ENCODE measurements at regions not wholly inside any gene's neighbourhood (a gene's known extent, or its start where the extent isn't known, plus 50 kb on each side); places are given as distances from the start of the nearest gene placed in this dataset.

GRCh38 chr4:179417357-179417756 is 1975.1 kb upstream of the AGA start:
- TF ChIP-seq CTCF (IDR thresholded peaks at IDR 0.05; ENCODE audit: borderline replicate concordance, extremely low read depth, low read length, poor library complexity, severe bottlenecking) (no peak), EZH2 (IDR thresholded peaks at IDR 0.05; ENCODE audit: borderline replicate concordance, low read depth, low read length, severe bottlenecking) (no peak)
